ENCODE measurements at regions not wholly inside any gene's neighbourhood (a gene's known extent, or its start where the extent isn't known, plus 50 kb on each side); places are given as distances from the start of the nearest gene placed in this dataset.

DNA sequence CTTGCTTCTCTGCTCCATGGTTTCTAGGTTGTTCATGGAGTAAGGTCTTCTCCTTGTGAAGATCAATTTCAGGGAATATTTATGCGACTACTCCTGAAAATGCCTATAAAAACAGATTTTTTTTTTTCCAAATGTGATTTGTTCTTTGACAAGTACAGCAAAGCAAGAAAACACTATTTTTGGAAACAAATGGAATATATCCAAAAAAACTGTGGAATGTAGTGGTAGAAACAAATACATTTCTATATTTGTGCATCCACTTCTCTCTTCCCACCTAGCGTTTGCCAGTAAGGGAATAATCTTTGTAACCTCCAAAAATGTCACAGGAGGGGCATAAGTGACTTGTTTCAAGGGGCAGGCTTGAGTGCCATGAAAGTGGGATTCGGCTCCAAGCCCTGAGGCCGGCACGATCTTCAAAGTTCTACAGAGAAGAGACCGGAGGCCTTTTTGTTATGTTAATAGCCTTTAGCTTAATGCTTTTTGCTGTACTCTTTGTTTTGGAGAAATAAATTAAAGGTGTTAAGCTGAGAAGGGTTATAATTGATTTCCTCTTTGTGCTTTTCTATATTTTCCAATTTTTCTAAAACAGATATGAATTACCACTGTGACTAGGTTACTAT, 200.6 kb downstream of the NRP2 start:
- no peaks in the 10 kb centered on the region for H3K27me3 ChIP-seq
- intact Hi-C loops (cut with DNase I): loop anchor here in 1 of 2 donors (10.0 kb wide), 1 partner anchor 118 kb away; no protein-coding TSS in a partner anchor
- no peaks in the 10 kb centered on the region for H3K9me3 ChIP-seq
- TF ChIP-seq, protein P1, sequence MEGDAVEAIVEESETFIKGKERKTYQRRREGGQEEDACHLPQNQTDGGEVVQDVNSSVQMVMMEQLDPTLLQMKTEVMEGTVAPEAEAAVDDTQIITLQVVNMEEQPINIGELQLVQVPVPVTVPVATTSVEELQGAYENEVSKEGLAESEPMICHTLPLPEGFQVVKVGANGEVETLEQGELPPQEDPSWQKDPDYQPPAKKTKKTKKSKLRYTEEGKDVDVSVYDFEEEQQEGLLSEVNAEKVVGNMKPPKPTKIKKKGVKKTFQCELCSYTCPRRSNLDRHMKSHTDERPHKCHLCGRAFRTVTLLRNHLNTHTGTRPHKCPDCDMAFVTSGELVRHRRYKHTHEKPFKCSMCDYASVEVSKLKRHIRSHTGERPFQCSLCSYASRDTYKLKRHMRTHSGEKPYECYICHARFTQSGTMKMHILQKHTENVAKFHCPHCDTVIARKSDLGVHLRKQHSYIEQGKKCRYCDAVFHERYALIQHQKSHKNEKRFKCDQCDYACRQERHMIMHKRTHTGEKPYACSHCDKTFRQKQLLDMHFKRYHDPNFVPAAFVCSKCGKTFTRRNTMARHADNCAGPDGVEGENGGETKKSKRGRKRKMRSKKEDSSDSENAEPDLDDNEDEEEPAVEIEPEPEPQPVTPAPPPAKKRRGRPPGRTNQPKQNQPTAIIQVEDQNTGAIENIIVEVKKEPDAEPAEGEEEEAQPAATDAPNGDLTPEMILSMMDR (IDR thresholded peaks at IDR 0.05): no peak
- DNase-seq: no peak
- no peak for ATAC-seq
- no peak overlapping the region for H3K27ac ChIP-seq
- no peak overlapping the region for H3K4me3 ChIP-seq
- H3K36me3 ChIP-seq: no peaks in the 10 kb centered on the region
- peaks cover 0 to 4% of the 10 kb centered on the region in 2 donors for H3K4me1 ChIP-seq

DNA sequence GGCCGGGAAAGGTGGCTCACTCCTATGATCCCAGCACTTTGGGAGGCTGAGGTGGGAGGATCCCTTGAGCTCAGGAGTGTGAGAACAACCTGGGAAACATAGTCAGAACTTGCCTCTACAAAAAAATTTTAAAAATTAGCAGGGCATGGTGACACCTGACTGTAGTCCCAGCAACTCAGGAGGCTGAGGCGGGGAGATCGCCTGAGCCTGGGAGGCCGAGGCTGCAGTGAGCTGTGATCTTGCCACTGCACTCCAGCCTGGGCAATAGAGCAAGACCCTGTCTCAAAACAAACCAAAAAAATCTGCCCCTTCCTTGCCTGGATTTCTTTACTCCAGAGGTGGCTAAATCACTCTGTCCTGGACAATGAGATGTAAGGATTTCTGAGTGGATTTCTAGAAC, 197.7 kb downstream of the NRP2 start:
- H3K9me3 ChIP-seq: no peaks in the 10 kb centered on the region
- TF ChIP-seq, protein P1 (IDR thresholded peaks at IDR 0.05): no peak
- peaks cover 0 to 4% of the 10 kb centered on the region in 2 donors for H3K4me1 ChIP-seq
- intact Hi-C loops (cut with DNase I): loop anchor here in 1 of 2 donors (10.0 kb wide), 1 partner anchor 115 kb away; no protein-coding TSS in a partner anchor
- DNase-seq: no peak
- no peaks in the 10 kb centered on the region for H3K27me3 ChIP-seq
- no peak overlapping the region for H3K4me3 ChIP-seq
- no peak for ATAC-seq
- no peaks in the 10 kb centered on the region for H3K36me3 ChIP-seq
- no peak overlapping the region for H3K27ac ChIP-seq

DNA sequence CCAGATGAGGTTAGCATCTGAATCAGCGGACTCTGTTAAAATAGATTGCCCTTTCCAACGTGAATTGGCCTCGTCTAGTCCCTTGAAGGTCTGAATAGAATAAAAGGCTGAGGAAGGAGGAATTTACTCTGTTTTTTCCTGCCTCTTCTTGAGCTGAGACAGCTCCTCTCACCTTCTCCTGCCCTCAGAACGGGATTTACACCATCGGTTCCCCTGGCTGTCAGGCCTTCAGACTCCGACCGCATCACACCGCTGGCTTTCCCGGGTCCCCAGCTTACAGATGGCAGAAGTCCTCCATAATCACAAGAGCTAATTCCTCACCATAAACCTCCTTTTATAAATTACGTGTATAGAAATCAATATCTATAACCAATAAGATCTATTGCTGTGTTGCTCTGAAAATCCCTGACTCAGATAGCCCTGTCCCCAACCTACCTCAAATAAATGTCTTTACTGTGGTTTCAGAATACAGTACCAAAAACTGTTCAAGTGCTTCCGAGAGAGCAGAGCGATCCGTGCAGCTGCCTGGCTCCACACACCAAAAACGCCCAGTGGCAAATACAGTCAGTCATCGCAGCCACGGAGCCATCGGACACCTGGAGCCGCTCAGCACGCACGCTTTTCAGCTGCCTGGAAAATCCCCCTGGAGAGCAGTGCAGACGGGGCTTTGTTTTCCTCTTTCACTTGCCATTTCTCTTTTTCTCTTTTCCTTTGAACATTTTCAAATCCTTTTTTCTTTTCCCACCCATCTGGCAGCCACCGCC, 196.9 kb downstream of the NRP2 start:
- TF ChIP-seq, protein P1 (IDR thresholded peaks at IDR 0.05): no peak
- H3K9me3 ChIP-seq: peaks cover 0 to 1% of the 10 kb centered on the region in 2 donors
- H3K4me1 ChIP-seq: peaks cover 0 to 4% of the 10 kb centered on the region in 2 donors
- no peaks in the 10 kb centered on the region for H3K27me3 ChIP-seq
- no peak overlapping the region for H3K4me3 ChIP-seq
- ATAC-seq: no peak
- DNase-seq: no peak
- no peak overlapping the region for H3K27ac ChIP-seq
- no peaks in the 10 kb centered on the region for H3K36me3 ChIP-seq
- intact Hi-C loops (cut with DNase I): no loop called here

DNA sequence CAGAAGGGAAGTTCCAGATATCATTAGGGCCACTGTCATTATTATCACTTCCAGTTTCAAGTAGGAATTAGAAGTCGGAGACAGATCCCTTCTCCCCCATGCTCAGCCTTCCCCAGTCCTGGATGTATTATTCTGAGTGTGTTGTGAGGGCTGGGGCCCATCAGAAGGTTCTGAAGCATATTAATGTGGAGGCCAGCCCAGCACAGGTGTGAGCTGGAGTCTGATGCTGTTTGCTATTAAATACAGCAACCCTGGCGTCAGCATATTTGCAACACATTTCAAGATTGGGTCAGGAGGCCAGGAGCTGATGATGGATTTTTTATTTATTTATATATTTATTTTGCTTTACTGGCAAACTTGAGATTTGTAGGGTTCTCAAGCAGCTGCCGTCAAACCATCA, 195.2 kb downstream of the NRP2 start:
- H3K36me3 ChIP-seq: no peaks in the 10 kb centered on the region
- no peak overlapping the region for H3K4me3 ChIP-seq
- H3K4me1 ChIP-seq: no peaks in the 10 kb centered on the region
- TF ChIP-seq, protein P1 (IDR thresholded peaks at IDR 0.05): no peak
- H3K27me3 ChIP-seq: no peaks in the 10 kb centered on the region
- DNase-seq (no peak), ATAC-seq (no peak)
- no peak overlapping the region for H3K27ac ChIP-seq
- peaks cover 0 to 1% of the 10 kb centered on the region in 2 donors for H3K9me3 ChIP-seq
- intact Hi-C loops (cut with DNase I): no loop called here

DNA sequence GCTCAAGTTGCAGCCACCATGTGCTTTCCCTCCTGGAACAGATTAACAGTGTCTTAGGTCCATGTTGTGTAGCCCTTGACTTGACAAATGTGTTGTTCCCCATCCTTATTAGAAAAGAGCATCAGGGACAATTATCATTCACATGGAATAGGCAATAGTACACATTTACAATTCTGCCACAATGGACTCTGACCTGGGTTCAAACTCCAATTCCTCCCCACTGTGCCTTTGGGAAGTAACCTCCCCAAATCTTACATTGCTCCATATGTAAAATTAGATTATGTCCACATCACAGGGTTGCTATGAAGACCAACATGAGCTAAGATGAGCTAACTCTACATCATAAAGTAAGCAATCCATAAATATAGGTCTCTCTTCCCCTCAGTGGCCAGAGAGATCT, 193.8 kb downstream of the NRP2 start:
- TF ChIP-seq, protein P1 (IDR thresholded peaks at IDR 0.05): no peak
- H3K4me3 ChIP-seq: no peak overlapping the region
- H3K27ac ChIP-seq: no peak overlapping the region
- peaks cover 0 to 1% of the 10 kb centered on the region in 2 donors for H3K9me3 ChIP-seq
- no peaks in the 10 kb centered on the region for H3K36me3 ChIP-seq
- H3K27me3 ChIP-seq: no peaks in the 10 kb centered on the region
- H3K4me1 ChIP-seq: no peaks in the 10 kb centered on the region
- ATAC-seq: no peak
- no peak for DNase-seq
- intact Hi-C loops (cut with DNase I): no loop called here

Data from left lung (tissue), 4 donors.